Colonic mucosa (tissue), 4 donors: ENCODE measurements at regions not wholly inside any gene's neighbourhood (a gene's known extent, or its start where the extent isn't known, plus 50 kb on each side); places are given as distances from the start of the nearest gene placed in this dataset.

Experiments
- DNase-seq: peaks from one replicate; pipeline ENCODE4 v3.0.0-alpha.2; 2020
- H3K27ac ChIP-seq: fragments of 200-600 bp; one replicate; pipeline ENCODE4 v1.8.0; 2021
- H3K27me3 ChIP-seq: fragments of 200-600 bp; one replicate; pipeline ENCODE4 v1.8.0; 2021
- H3K36me3 ChIP-seq: fragments of 200-600 bp; one replicate; pipeline ENCODE4 v1.8.0; 2021
- H3K4me1 ChIP-seq: fragments of 200-600 bp; one replicate; pipeline ENCODE4 v1.8.0; 2021; ENCODE audit warnings: mild to moderate bottlenecking
- H3K4me3 ChIP-seq: fragments of 200-600 bp; one replicate; pipeline ENCODE4 v1.8.0; 2021
- H3K9ac ChIP-seq, 2 donors: one replicate each; pipeline ENCODE4 v1.7.0; 2013; ENCODE audit warnings: control low read depth in 2 of 2, low read depth in 2 of 2, low read length in 2 of 2
- H3K9me3 ChIP-seq: fragments of 200-600 bp; one replicate; pipeline ENCODE4 v1.8.0; 2021
- CTCF ChIP-seq: fragments of 200-600 bp; IDR thresholded peaks from one replicate; pipeline ENCODE4 v1.8.0; 2022; ENCODE audit warnings: antibody characterized with exemption, mild to moderate bottlenecking
- intact Hi-C: fragments of 100-400 bp; cut with DNase I; formaldehyde crosslinking; loops from one replicate; pipeline ENCODE4 v1.14.1; 2022
- donor health status: healthy.
- donor health status: DM: no; HTN: no; CAD: no.
- donor health status: DM: no; HTN: no; CAD: no.

GRCh38 chr5:171521219-171521633, 101.8 kb downstream of the FGF18 start:
- H3K27ac ChIP-seq = no peak overlapping the region
- no peaks in the 10 kb centered on the region for H3K27me3 ChIP-seq
- TF ChIP-seq CTCF = no peak
- DNase-seq = no peak
- no peak overlapping the region for H3K4me3 ChIP-seq
- intact Hi-C loops = no loop called here
- H3K4me1 ChIP-seq = no peaks in the 10 kb centered on the region
- no peaks in the 10 kb centered on the region for H3K36me3 ChIP-seq
- no peaks in the 10 kb centered on the region for H3K9me3 ChIP-seq
- H3K9ac ChIP-seq = no peak overlapping the region

GRCh38 chr5:171521679-171522078, 102.2 kb downstream of the FGF18 start:
- Histone ChIP-seq H3K4me3 (no peak overlapping the region), H3K36me3 (no peaks in the 10 kb centered on the region), H3K27ac (no peak overlapping the region), H3K9me3 (no peaks in the 10 kb centered on the region), H3K27me3 (no peaks in the 10 kb centered on the region), H3K4me1 (no peaks in the 10 kb centered on the region), H3K9ac (no peak overlapping the region)
- DNase-seq = no peak
- intact Hi-C loops = no loop called here
- TF ChIP-seq CTCF = no peak

- Histone ChIP-seq H3K9ac (no peak overlapping the region), H3K4me3 (no peak overlapping the region), H3K36me3 (no peaks in the 10 kb centered on the region), H3K27me3 (no peaks in the 10 kb centered on the region), H3K9me3 (no peaks in the 10 kb centered on the region), H3K4me1 (no peaks in the 10 kb centered on the region), H3K27ac (no peak overlapping the region)
- intact Hi-C loops = no loop called here
- no peak for DNase-seq
- no peak for TF ChIP-seq CTCF
Measured at GRCh38 chr5:171523781-171524180, 104.3 kb downstream of the FGF18 start.

GRCh38 chr5:171524466-171524865, 105.0 kb downstream of the FGF18 start:
- no peaks in the 10 kb centered on the region for H3K4me1 ChIP-seq
- intact Hi-C loops = no loop called here
- H3K27ac ChIP-seq = no peak overlapping the region
- H3K9ac ChIP-seq = no peak overlapping the region
- no peaks in the 10 kb centered on the region for H3K36me3 ChIP-seq
- no peaks in the 10 kb centered on the region for H3K9me3 ChIP-seq
- TF ChIP-seq CTCF = no peak
- H3K27me3 ChIP-seq = no peaks in the 10 kb centered on the region
- no peak overlapping the region for H3K4me3 ChIP-seq
- no peak for DNase-seq

- Histone ChIP-seq H3K9me3 (no peaks in the 10 kb centered on the region), H3K4me3 (no peak overlapping the region), H3K9ac (no peak overlapping the region), H3K27me3 (no peaks in the 10 kb centered on the region), H3K36me3 (no peaks in the 10 kb centered on the region), H3K27ac (no peak overlapping the region), H3K4me1 (no peaks in the 10 kb centered on the region)
- DNase-seq = no peak
- TF ChIP-seq CTCF = no peak
- intact Hi-C loops = no loop called here
Measured at GRCh38 chr5:171525085-171525484, 105.6 kb downstream of the FGF18 start.

GRCh38 chr5:171528036-171528435, 108.6 kb downstream of the FGF18 start:
- intact Hi-C loops = no loop called here
- H3K4me3 ChIP-seq = no peak overlapping the region
- H3K9ac ChIP-seq = no peak overlapping the region
- no peaks in the 10 kb centered on the region for H3K9me3 ChIP-seq
- H3K27ac ChIP-seq = no peak overlapping the region
- H3K27me3 ChIP-seq = no peaks in the 10 kb centered on the region
- no peak for TF ChIP-seq CTCF
- H3K4me1 ChIP-seq = no peaks in the 10 kb centered on the region
- no peaks in the 10 kb centered on the region for H3K36me3 ChIP-seq
- DNase-seq = no peak
